ENCODE measurements at regions not wholly inside any gene's neighbourhood (a gene's known extent, or its start where the extent isn't known, plus 50 kb on each side); places are given as distances from the start of the nearest gene placed in this dataset.

- H3K4me3 ChIP-seq (ENCODE audit: low read depth, low read length) = no peak overlapping the region
- no peak for TF ChIP-seq CTCF (IDR thresholded peaks at IDR 0.05; ENCODE audit: insufficient read depth, low read length)
- DNase-seq (ENCODE audit: low read depth) = no peak
Observed at GRCh38 chr3:194977356-194977755, 291.7 kb downstream of the FAM43A start.

- H3K4me3 ChIP-seq (ENCODE audit: low read depth, low read length) = no peak overlapping the region
- no peak for DNase-seq (ENCODE audit: low read depth)
- TF ChIP-seq CTCF (IDR thresholded peaks at IDR 0.05; ENCODE audit: insufficient read depth, low read length) = no peak
Observed at GRCh38 chr3:194979173-194979572, 291.8 kb downstream of the XXYLT1 start.

- no peak overlapping the region for H3K4me3 ChIP-seq (ENCODE audit: low read depth, low read length)
- no peak for DNase-seq (ENCODE audit: low read depth)
- TF ChIP-seq CTCF (IDR thresholded peaks at IDR 0.05; ENCODE audit: insufficient read depth, low read length) = no peak
Observed at GRCh38 chr3:194982472-194982871, 288.5 kb downstream of the XXYLT1 start.

- no peak for DNase-seq (ENCODE audit: low read depth)
- TF ChIP-seq CTCF (IDR thresholded peaks at IDR 0.05; ENCODE audit: insufficient read depth, low read length) = no peak
- no peak overlapping the region for H3K4me3 ChIP-seq (ENCODE audit: low read depth, low read length)
Observed at GRCh38 chr3:194983121-194983520, 287.8 kb downstream of the XXYLT1 start.

GRCh38 chr3:194983620-194984019 is 287.3 kb downstream of the XXYLT1 start:
- no peak for DNase-seq (ENCODE audit: low read depth)
- no peak for TF ChIP-seq CTCF (IDR thresholded peaks at IDR 0.05; ENCODE audit: insufficient read depth, low read length)
- H3K4me3 ChIP-seq (ENCODE audit: low read depth, low read length) = no peak overlapping the region

- no peak for DNase-seq (ENCODE audit: low read depth)
- H3K4me3 ChIP-seq (ENCODE audit: low read depth, low read length) = no peak overlapping the region
- no peak for TF ChIP-seq CTCF (IDR thresholded peaks at IDR 0.05; ENCODE audit: insufficient read depth, low read length)
Observed at GRCh38 chr3:194984066-194984465, 286.9 kb downstream of the XXYLT1 start.

GRCh38 chr3:194984622-194985021 is 286.3 kb downstream of the XXYLT1 start:
- DNase-seq (ENCODE audit: low read depth) = no peak
- TF ChIP-seq CTCF (IDR thresholded peaks at IDR 0.05; ENCODE audit: insufficient read depth, low read length) = no peak
- H3K4me3 ChIP-seq (ENCODE audit: low read depth, low read length) = peak overlapping the region; percentile 25
